Ishikawa (cell line): ENCODE measurements at regions not wholly inside any gene's neighbourhood (a gene's known extent, or its start where the extent isn't known, plus 50 kb on each side); places are given as distances from the start of the nearest gene placed in this dataset.

Experiments
- CEBPB ChIP-seq: IDR thresholded peaks from 2 replicates; pipeline ENCODE4 v1.6.1; 2012
- CREB1 ChIP-seq: IDR thresholded peaks from 2 replicates; pipeline ENCODE4 v1.6.1; 2012; ENCODE audit warnings: low read depth
- EGR1 ChIP-seq: IDR thresholded peaks from 2 replicates; pipeline ENCODE4 v1.6.1; 2012
- EP300 ChIP-seq: IDR thresholded peaks from 2 replicates; pipeline ENCODE4 v1.6.1; 2012; ENCODE audit warnings: borderline replicate concordance
- FOXM1 ChIP-seq: IDR thresholded peaks from 2 replicates; pipeline ENCODE4 v1.6.1; 2012; ENCODE audit warnings: low read depth, borderline replicate concordance
- NFIC ChIP-seq: IDR thresholded peaks from 2 replicates; pipeline ENCODE4 v1.6.1; 2012
- RAD21 ChIP-seq: IDR thresholded peaks from 2 replicates; pipeline ENCODE4 v1.6.1; 2012; ENCODE audit warnings: low read depth
- TAF1 ChIP-seq: IDR thresholded peaks from 2 replicates; pipeline ENCODE4 v1.6.1; 2012; ENCODE audit warnings: low read depth, mild to moderate bottlenecking
- TCF12 ChIP-seq: IDR thresholded peaks from 2 replicates; pipeline ENCODE4 v1.6.1; 2012; ENCODE audit warnings: low read depth
- TEAD4 ChIP-seq: IDR thresholded peaks from 2 replicates; pipeline ENCODE4 v1.6.1; 2012
- YY1 ChIP-seq: IDR thresholded peaks from 2 replicates; pipeline ENCODE4 v1.6.1; 2012; ENCODE audit warnings: low read depth
- ZBTB7A ChIP-seq: IDR thresholded peaks from 2 replicates; pipeline ENCODE4 v1.6.1; 2012; ENCODE audit warnings: low read depth
- TF ChIP-seq, protein P1 (sequence below): IDR thresholded peaks from 2 replicates; pipeline ENCODE4 v1.6.1; 2012; ENCODE audit warnings: low read depth, mild to moderate bottlenecking
- TF ChIP-seq, protein P2 (sequence below): IDR thresholded peaks from 2 replicates; pipeline ENCODE4 v1.6.1; 2012
- TF ChIP-seq, protein P3 (sequence below): IDR thresholded peaks from 2 replicates; pipeline ENCODE4 v1.6.1; 2012

DNA sequence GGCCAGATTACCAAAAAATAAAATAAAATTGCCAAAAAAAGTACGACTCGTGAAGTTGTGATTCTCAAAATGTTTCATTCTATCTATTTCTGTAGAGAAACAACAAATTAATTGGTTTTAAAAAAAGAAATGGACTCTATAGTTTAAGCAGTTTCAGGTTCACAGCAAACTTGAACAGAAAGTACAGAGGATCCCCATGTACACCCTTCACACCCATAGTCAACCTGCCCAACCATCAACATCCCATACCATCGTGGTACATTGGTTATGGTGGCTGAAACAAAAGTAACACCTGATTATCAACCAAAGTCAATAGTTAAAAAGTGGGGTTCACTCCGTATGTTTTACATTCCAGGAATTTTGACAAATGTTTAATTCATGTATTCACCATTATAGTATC, 496.1 kb downstream of the ANKRD7 start:
- TF ChIP-seq, protein P1, sequence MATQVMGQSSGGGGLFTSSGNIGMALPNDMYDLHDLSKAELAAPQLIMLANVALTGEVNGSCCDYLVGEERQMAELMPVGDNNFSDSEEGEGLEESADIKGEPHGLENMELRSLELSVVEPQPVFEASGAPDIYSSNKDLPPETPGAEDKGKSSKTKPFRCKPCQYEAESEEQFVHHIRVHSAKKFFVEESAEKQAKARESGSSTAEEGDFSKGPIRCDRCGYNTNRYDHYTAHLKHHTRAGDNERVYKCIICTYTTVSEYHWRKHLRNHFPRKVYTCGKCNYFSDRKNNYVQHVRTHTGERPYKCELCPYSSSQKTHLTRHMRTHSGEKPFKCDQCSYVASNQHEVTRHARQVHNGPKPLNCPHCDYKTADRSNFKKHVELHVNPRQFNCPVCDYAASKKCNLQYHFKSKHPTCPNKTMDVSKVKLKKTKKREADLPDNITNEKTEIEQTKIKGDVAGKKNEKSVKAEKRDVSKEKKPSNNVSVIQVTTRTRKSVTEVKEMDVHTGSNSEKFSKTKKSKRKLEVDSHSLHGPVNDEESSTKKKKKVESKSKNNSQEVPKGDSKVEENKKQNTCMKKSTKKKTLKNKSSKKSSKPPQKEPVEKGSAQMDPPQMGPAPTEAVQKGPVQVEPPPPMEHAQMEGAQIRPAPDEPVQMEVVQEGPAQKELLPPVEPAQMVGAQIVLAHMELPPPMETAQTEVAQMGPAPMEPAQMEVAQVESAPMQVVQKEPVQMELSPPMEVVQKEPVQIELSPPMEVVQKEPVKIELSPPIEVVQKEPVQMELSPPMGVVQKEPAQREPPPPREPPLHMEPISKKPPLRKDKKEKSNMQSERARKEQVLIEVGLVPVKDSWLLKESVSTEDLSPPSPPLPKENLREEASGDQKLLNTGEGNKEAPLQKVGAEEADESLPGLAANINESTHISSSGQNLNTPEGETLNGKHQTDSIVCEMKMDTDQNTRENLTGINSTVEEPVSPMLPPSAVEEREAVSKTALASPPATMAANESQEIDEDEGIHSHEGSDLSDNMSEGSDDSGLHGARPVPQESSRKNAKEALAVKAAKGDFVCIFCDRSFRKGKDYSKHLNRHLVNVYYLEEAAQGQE: no peak
- TF ChIP-seq ZBTB7A: no peak
- no peak for TF ChIP-seq CEBPB
- TF ChIP-seq YY1: no peak
- no peak for TF ChIP-seq NFIC
- TF ChIP-seq, protein P2, sequence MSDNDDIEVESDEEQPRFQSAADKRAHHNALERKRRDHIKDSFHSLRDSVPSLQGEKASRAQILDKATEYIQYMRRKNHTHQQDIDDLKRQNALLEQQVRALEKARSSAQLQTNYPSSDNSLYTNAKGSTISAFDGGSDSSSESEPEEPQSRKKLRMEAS: no peak
- TF ChIP-seq TAF1: no peak
- TF ChIP-seq CREB1: no peak
- TF ChIP-seq RAD21: no peak
- no peak for TF ChIP-seq TCF12
- TF ChIP-seq, protein P3, sequence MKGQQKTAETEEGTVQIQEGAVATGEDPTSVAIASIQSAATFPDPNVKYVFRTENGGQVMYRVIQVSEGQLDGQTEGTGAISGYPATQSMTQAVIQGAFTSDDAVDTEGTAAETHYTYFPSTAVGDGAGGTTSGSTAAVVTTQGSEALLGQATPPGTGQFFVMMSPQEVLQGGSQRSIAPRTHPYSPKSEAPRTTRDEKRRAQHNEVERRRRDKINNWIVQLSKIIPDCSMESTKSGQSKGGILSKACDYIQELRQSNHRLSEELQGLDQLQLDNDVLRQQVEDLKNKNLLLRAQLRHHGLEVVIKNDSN: no peak
- no peak for TF ChIP-seq EP300
- TF ChIP-seq FOXM1: no peak
- no peak for TF ChIP-seq EGR1
- TF ChIP-seq TEAD4: no peak

DNA sequence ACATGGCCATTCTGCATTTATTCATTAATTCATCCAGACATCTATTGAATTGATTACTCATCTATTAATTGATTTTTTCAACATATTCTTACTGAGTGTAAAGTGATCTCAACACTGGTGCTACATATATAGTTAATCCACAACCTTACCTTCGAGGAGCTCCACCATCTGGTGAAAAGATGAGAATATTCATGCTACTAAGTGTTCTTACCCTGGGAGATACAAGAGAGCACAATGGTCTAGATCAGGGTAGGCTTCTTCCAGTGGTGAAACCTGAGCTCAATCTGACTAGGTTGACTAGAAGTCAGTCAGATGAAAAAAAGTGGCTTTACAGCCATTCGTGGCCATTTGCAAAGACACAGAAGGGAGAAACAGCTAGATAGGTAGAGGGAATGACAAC, 507.4 kb downstream of the ANKRD7 start:
- TF ChIP-seq NFIC (no peak), EGR1 (no peak), TAF1 (no peak), EP300 (no peak), RAD21 (no peak)
- TF ChIP-seq, protein P1: no peak
- TF ChIP-seq, protein P2: no peak

DNA sequence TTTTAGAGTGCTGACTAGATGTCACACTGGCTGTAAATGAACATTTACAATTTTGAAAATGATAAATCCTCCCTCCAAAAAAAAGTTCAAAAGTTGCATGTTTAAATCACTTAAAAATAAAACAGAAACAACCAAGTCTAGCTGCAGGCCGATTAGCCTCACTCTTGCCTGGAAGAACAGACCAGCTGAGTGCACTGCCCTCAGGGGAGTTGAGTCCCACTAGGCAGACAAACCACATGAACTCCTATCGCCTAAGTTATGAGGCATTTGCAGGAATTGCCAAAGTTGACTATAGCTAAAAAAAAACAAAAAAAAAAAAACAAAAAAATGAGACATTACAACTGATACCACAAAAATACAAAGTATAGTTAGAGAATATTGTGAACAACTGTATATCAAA, 510.0 kb downstream of the ANKRD7 start:
- TF ChIP-seq, protein P3: no peak
- no peak for TF ChIP-seq ZBTB7A
- no peak for TF ChIP-seq CEBPB
- no peak for TF ChIP-seq EP300
- no peak for TF ChIP-seq EGR1
- no peak for TF ChIP-seq TEAD4
- TF ChIP-seq CREB1: no peak
- TF ChIP-seq, protein P2: no peak
- TF ChIP-seq, protein P1: no peak
- no peak for TF ChIP-seq RAD21
- no peak for TF ChIP-seq TCF12
- no peak for TF ChIP-seq YY1
- TF ChIP-seq TAF1: no peak
- no peak for TF ChIP-seq FOXM1
- TF ChIP-seq NFIC: no peak

DNA sequence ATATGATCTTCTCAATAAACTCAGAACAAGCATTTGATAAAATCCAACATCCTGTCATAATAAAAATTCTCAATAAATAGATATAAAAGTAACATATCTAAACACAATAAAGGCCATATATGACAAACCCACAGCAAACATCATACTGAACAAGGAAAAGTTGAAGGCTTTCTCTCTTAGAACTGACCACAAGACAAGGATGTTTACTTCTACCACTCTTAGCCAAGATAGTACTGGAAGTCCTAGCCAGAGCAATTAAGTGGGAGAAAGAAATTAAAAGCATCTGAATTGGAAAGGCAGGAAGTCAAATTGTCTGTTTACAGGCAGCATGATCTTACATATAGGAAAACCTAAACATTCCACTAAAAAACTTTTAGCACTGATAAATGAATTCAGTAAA, 510.9 kb downstream of the ANKRD7 start:
- TF ChIP-seq, protein P2: no peak

DNA sequence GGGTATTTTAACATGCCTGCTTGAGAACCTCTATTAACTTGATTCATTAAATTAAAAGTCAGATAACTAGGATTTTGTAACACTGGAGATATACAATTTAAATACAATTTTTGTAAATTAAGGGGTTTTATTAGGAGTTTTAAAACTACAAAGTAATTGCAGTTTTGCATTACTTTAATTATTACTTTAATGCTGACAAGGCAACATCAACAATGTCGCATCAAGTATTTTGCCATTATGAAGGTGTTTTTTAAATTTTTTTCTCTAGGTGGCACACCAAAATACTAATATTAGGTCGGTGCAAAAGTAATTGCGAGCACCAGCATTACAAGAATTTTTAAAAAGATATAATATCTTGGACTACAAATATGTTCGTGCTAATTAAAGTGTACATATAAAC, 513.4 kb downstream of the ANKRD7 start:
- TF ChIP-seq CREB1 (no peak), TAF1 (no peak), YY1 (no peak), ZBTB7A (no peak), TCF12 (no peak), EGR1 (no peak), TEAD4 (no peak), FOXM1 (no peak)
- TF ChIP-seq, protein P3: no peak
- TF ChIP-seq, protein P2: no peak
